GM13977 (cell line): ENCODE measurements at regions not wholly inside any gene's neighbourhood (a gene's known extent, or its start where the extent isn't known, plus 50 kb on each side); places are given as distances from the start of the nearest gene placed in this dataset.

Source experiments
- DNase-seq: peaks from one replicate; pipeline ENCODE4 v3.0.0; 2012; ENCODE audit warnings: low spot score
- CTCF ChIP-seq: IDR thresholded peaks from 2 replicates; pipeline ENCODE4 v1.5.1; 2012; ENCODE audit warnings: mild to moderate bottlenecking, control low read depth; ENCODE audit not compliant: insufficient read depth; ENCODE audit errors: extremely low read depth, missing control alignments
- in situ Hi-C: fragments of 300-500 bp; cut with MboI; formaldehyde crosslinking; loops from one replicate; pipeline ENCODE4 v1.12.0; 2022; ENCODE audit warnings: low sequenced_read_pairs, low pct_unique_long_range_greater_than_20kb, mixed read lengths, inconsistent platforms; ENCODE audit not compliant: unreplicated experiment

- TF ChIP-seq CTCF: no peak
- DNase-seq: no peak
- in situ Hi-C loops: no loop called here
Observed at GRCh38 chr11:11731311-11732083, 109.7 kb upstream of the GALNT18 start.

GRCh38 chr11:11728386-11728785 is 106.6 kb upstream of the GALNT18 start:
- no peak for TF ChIP-seq CTCF
- DNase-seq: no peak
- in situ Hi-C loops: no loop called here

- TF ChIP-seq CTCF: no peak
- DNase-seq: no peak
- in situ Hi-C loops: no loop called here
Observed at GRCh38 chr11:11725438-11725837, 103.6 kb upstream of the GALNT18 start.

GRCh38 chr11:11724994-11725393 is 103.2 kb upstream of the GALNT18 start:
- no peak for DNase-seq
- in situ Hi-C loops: no loop called here

GRCh38 chr11:11722861-11723260 is 101.1 kb upstream of the GALNT18 start:
- no peak for TF ChIP-seq CTCF
- in situ Hi-C loops: no loop called here
- no peak for DNase-seq

More at GRCh38 chr11:11724994-11725393, 103.2 kb upstream of the GALNT18 start:
- no peak for TF ChIP-seq CTCF

- in situ Hi-C loops: no loop called here
- TF ChIP-seq CTCF: no peak
- DNase-seq: no peak
Observed at GRCh38 chr11:11722246-11722645, 100.4 kb upstream of the GALNT18 start.
